Activated CD4-positive, alpha-beta T cell treated with anti-CD3 and anti-CD28 coated beads, Interleukin-10, Interleukin-2, amounts not matched to agents 100 ng/mL and 50 ng/mL, durations not matched to agents 16 hours and 8 hours (primary cell): ENCODE measurements at regions not wholly inside any gene's neighbourhood (a gene's known extent, or its start where the extent isn't known, plus 50 kb on each side); places are given as distances from the start of the nearest gene placed in this dataset.

ENCODE experiments used
- DNase-seq: peaks from one replicate; pipeline ENCODE4 v3.0.0-alpha.2; 2020

DNA sequence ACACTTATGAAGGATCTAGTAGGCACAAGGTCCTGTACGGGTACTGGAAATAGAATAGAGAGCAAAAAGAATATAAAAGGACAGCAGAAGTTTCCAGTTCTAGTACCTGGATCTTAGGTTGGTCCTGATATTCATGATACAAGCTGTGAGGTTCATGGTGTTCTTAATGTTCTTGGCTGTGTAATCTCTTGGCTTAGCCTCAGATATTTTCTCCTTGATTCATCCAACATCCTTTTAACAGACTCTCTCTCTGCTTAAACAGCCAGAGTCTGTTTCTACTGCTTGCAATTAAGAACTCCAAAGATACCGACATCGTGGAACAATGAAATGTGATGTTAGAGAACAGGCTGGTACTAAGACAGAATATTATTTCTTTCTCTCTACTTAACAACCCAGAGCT is 49.9 kb downstream of the CNTN3 start:
- DNase-seq = no peak

DNA sequence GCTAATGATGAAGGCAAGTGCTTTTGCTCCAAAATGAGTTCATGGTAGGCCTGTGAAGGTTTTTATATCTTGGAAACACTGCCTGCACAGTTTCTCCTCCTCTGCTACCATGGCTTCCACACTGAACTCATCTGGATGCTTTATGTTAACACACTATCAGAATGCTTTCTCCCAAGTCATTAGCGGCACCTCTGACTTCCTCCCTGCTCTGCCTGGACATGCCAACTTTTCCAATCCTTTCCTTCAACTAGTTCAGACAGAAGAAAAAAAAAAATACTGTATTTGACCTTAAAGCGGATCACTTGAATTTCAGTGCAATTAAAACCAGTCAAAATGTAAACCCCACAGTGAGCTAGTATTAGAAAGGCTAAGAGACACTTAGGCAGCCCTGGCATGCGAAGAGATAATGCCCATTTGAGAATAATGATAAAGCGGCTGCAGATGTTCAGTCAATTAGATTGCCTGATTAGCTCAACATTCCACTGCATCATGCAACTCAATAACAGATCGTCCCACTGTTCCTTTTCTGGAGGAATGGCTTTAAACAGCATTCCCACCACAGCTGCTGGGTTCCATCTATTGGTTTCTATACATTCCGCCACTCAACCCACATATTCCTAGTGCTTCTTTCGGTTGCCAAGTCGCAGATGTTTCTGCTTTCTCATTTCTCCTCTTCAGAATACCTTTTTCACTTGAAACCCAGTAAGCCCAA is 51.7 kb downstream of the CNTN3 start:
- DNase-seq = no peak

DNA sequence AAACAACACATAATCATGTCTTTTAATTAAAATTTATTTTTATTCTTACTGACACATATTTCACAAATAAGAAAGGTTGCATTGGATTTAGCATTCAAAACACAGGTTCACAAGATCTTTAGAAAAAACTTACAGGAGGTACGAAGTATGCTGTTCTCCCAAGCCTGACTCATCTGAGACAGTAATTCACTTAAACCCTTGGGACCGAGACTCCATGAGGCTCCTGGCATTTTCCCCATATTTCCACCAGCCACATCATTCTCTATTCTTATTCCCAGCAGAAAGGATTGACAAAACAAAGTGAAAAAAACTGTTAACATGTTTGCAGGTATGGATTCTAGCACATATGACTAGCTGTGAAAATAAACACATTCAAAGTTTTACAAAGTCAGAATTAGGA is 52.6 kb downstream of the CNTN3 start:
- no peak for DNase-seq

DNA sequence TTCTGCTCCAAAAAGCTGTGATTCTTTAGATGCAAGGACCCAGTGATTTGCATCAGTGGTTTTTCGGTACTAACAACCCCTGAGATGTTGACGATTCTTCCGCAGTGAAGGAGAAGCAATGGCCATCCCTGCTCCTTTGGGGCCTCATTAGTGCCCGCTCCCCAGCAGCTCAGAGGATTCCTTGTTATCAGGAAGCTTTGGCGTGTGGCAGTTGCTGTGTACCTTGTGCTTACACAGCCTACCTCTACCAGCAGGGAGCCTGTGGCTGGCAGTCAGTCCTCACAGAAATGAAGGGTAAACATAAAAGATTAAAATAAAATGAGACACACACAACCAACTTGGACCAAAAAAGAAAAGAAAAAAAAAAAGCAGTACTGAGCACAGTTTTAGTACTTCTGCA is 55.2 kb downstream of the CNTN3 start:
- DNase-seq = no peak

DNA sequence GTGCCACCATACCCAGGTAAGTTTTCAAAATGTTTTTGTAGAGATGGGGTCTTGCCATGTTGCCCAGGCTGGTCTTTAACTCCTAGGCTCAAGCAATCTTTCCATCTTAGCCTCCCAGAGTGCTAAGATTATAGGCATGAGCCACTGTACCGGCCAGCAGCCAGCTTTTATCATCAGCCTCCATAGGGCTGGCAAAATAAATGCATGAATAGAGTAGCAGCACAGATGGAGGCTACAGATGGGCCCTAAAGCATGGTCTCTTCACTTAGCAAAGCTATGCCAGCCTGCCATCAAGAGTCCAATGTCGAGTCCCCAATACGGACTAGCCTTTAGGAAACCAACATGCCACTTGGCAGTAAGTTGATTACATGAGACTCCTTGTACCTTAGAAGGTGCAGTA is 63.8 kb downstream of the CNTN3 start:
- no peak for DNase-seq

DNA sequence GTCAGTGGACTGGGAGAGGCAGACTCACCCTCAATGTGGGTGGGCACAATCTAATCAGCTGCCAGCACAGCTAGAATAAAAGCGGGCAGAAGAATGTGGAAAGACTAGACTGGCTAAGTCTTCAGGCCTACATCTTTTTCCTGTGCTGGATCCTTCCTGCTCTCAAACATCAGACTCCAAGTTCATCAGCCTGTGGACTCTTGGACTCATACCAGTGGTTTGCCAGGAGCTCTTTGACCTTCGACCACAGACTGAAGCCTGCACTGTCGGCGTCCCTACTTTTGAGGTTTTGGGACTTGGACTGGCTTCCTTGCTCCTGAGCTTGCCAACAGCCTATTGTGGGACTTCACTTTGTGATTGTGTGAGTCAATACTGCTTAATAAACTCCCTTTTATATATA is 68.0 kb downstream of the CNTN3 start:
- no peak for DNase-seq

DNA sequence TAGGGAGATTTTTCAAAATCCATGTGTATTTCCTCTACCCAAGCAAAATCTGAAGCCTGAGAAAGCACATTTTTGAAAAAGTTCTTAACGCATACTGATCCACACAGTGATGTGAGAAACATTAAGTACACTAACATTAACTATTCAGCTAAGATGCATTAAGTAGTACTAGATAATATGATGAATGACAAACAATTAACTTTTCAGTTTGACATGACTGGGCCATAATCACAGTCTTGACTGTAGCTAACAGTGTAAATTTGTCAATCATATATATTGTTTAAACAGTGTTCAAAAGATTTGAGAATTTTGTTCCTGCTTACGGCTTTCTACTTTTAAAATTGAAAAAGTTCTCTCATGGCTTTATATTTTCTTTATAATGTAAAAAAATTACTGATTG is 72.0 kb downstream of the CNTN3 start:
- no peak for DNase-seq

DNA sequence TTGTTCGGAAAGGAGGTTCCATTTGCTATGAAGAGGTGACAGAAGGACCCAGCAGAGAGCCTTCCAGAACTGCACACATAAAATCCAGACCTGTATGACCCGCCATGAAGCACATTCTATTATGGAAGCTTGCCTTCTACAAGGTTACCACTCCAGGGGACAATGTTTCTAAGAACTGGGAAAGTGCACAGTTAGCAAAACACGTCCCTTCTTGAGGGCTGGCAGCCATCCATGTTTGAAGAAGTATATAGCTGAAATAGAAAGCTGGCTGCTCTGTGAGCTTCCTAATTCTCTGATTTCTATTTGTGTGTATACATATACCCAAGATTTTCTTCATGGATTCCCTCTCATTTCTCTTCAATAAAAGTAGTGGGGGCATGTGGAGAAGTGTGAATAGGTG is 74.6 kb downstream of the CNTN3 start:
- no peak for DNase-seq

DNA sequence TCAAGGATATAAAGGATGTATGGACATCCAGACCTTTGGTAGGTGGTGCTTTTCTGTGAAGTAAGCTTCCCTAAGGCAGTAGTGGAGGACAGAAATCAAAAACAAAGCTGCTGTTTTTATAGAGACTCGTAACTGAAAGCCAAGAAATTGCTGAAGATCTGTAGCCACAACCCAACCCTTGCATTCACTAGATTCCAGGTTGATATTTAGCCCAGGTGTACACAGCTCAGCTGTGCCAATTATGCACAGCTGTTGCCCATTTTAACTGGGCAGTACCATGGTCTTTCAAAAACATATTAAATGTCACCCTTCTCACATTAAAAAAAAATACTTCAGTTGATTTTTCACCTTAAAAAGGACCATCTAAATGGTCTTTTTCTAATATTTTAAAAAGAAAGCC is 75.8 kb downstream of the CNTN3 start:
- no peak for DNase-seq

DNA sequence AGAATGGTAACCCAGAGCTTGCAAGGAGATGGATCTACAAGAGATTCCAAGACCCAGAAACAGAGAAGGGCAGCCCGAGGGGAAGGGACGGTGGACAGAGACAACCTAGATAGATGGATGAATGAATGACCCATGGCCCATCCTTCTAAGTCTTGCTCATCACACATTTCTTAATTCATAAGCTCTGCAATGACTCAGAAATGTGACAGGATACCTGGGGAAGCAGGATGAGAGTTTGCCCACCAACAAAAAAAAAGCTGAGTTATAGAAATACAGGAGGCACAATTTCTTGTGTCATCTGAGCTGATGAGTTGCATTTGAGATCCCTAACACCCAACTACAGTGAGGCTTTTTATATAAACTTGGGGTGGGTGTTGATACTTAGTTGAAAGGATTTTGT is 76.6 kb downstream of the CNTN3 start:
- no peak for DNase-seq

DNA sequence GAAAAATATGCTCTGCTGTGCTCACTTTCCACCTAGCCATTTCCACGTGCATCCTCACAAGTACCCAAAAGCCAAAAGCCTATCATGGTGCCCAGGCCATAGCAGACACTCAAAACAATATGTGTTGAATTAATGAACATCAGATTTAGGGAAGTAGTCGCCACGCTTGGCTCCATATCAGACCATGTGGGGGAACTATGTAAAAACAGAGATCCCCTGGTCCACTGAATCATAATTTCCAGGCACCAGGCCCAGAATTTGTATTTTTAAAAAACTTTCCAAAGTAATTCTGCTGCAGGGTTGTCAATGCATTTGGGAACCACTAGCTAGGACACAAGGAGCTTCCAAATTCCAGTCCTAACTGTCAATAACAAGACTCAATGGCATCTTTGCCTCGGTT is 77.3 kb downstream of the CNTN3 start:
- DNase-seq = no peak

DNA sequence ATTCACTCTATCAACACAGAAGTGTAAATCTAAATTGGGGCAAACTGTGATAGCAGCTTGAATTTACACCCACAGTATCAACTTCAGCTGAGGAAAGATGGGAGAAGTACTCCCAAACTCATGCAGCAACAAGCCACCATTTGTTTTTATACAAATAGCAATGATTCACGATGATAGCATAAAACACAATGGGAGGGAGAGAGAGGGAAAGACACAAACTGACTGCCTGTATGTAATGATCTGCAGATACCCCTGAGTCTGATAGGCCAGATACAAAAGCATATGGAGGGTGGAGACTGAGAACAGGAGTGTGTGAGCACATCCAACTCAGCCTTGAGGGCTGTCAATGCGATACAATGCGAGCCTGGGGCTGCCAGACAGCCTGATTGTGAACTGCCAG is 79.2 kb downstream of the CNTN3 start:
- no peak for DNase-seq

DNA sequence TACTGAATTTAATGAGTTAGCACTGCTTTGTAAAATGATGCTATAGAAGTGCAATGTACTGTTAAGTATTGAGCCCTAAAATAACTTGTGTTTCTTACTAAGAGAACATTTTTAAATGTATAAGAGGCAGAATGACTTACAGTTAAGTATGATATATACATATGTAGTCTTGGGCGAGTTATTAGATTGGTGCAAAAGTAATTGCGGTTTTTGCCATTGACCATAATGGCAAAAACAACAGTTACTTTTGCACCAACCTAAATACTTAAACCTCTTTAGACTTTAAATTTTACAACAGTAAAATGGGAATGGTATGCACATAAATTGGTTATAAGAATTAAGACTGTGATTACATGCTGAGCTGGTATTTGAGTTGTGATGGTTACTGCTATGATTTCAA is 79.8 kb downstream of the CNTN3 start:
- DNase-seq = no peak

DNA sequence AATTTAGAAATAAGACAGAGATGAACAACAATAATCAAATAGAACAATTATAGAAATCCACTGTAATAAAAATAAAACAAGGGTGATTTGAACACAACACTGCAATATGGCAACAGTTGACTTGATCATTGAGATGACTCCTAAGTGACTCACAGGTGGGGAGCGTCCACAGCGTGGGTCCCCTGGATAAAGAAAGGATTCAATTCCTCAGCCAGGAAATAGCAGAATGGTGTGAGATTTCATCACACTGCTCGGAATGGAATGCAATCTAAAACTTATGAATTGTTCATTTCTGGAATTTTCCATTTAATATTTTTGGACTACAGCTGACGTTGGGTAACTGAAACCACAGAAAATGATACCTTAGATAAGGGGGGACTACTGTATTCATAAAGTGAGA is 82.0 kb downstream of the CNTN3 start:
- DNase-seq = no peak

DNA sequence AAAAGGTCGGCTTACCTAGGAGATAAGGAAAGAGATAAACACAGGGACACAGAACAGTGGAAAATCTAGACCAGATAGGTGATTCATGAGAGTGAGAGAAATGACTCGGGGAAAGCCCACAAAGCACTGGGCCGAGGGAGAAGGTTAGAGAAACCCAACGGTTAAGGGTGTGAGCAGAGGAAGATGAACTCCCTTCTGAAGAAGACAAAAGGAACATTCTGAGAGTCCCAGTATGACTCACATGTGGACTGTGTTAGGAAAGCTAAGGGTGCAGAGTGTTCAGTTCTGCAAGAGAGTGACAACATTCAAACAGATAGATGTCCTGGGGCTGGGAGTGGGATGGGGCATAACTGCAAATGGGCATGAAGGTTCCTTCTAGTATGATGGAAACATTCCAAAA is 83.0 kb downstream of the CNTN3 start:
- DNase-seq = no peak

DNA sequence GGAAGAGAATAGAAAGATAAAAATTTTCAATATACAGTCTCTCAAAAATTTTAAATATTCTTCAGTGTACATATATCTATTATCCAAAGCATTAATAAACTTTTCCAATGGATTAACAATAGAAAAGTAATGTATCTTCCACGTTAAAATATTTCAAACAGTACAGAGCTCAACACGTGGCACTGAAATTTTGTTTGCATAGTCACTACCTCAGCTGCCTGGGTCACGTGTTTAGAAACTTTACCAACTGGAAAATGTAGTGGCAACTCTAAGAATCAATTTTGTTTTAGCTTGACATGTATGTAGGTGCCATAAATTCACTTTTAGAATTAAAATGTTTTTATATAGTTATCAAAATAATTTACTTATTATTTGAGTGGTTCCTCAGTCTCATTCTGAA is 85.3 kb downstream of the CNTN3 start:
- no peak for DNase-seq

DNA sequence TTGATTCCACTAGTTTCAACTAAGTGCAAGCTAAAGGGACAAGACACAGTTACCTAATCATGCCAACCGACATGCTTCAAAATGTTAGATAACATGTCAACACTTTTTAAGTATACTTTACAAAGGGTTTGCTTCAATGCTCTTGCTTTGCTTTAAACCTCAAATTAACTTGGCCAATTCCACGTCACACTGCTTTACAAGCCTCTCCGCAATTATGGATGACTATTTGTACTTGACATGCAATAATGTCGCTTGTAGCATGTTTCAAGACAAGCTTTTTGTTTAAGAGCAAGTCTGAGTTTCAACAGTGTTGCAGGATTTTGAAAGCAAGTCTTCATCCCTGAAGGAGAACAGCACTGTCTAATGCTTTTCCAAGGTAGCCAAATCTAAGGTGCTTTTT is 86.9 kb downstream of the CNTN3 start:
- no peak for DNase-seq

DNA sequence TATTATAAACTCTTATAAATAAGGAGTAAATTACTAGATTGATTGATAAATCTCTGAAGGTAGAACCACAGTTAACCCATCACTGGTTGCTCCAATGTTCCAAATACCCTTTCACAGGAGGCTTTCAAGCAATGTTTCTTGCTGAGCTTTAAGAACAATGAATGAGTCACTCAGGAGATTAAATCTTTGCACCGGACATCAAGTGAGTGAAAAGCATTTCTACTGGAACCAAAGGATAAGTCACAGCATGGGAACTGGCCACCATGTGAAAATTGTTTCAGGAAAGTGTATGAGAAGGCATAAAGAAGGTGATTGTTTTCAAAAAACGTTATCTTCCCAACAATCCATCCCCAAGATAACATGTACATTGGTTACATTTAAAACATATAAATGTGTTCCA is 90.6 kb downstream of the CNTN3 start:
- no peak for DNase-seq

DNA sequence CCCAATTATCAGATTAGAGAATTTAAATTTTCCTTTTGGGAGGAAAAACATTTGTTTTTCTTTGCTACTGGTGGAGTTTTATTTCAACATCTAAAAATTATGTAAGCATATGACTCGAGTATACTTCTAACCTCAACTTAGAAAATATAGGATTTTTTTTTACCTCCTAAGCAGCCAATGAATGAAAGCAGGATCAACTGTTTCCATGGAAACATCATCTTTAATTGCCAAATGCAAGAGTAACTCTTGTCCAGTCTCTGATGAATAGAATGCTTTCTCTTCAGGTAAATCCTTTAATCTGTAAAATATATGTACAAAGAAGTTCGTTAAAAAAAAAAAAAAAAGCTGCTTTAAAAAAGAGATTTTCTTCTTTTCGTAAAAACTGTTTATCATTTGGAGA is 93.6 kb downstream of the CNTN3 start:
- DNase-seq = no peak

DNA sequence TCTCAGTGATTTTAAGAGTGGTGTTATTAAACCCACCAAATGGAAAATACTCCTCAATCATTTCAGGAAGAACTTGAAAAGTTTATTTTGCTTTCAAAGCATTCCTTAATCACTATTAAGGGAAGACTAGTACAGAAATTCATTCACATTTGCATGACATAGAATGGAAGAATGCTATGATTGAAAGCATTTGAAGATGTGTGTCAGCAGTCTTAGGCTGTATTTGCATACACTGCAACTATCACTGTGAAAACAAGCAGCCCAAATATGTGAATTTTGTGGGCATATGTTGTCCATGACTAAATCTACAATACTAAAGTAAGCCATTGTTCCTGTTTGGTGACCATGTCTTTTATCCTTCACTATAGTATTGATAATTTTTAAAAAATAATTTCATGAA is 95.8 kb downstream of the CNTN3 start:
- DNase-seq = no peak

DNA sequence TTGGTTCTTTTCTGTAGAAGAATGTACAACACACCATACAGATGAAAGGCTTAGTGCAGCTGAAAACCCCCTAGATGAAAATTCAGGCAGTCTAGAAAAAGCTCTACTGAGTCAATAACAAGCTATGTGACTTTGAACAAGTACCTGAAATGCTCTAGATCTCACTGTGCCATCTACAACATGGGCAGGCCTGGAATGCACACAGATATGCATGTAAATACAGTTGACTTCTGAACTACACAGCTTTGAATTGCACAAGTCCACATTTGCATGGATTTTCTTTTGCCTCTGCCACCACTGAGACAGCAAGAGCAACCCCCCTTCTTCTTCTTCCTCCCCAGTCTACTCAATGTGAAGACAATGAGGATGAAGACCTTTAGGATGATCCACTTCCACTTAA is 98.4 kb downstream of the CNTN3 start:
- no peak for DNase-seq

DNA sequence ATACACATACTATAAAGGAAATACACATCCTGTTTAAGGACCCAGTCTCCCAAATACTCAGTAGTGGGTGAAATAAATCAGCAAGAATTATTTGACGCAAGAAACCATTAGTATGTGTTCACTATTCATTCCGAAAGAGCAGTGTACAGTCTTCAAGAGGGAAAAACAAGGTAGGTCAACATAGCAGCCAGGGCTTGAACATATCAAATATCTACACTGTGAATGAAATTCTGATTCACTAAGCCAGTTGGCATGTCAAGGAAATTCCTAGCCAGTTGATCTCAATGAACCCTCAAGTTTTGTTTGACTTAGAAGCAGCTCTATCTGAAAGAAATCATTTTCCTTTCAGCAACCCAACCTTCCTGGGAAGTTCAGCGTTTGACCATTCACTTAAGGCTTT is 99.0 kb downstream of the CNTN3 start:
- no peak for DNase-seq

DNA sequence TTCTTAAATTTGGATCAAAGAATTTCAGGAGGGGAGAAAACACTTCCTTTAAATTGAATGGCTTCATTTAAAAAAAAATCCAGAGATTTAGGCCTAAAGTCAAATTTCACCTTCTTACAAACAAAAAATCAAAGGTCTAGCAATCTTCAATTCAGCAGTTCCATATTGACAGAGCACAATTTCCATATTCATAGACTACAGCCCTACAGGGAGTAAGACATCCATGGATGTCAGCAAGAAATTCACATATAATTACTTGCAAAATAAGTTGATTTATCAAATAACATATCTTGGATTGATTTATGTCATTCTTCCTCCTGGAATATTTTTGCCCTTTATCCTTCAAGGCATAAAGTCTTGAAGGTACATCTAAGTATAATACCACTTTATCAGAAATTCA is 103.4 kb downstream of the CNTN3 start:
- DNase-seq = no peak

DNA sequence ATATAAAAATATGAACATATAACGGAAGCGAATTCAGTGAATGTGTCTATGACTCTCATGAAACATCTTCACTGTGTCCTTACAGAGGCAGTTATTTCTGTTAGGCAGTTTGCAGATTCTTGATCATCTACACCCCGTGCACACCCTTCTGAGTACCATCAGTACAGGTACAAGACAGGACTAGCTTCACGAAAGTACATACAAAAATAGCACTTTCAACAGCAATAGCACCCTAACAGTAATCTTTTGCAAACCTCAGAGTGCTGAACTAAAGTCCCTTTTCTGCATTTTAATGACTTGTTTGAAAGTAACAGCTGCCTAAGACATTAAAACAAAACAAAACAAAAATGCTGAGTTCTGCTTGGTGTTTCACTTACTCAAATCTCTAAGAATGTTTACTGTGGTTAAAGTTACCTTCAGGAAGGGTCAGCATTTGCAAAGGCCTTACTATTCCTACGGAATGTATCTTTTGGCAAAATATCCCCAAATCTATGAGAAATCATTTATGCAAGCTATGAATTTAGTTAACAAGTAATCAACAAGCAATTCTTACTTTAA is 104.1 kb downstream of the CNTN3 start:
- DNase-seq = no peak

DNA sequence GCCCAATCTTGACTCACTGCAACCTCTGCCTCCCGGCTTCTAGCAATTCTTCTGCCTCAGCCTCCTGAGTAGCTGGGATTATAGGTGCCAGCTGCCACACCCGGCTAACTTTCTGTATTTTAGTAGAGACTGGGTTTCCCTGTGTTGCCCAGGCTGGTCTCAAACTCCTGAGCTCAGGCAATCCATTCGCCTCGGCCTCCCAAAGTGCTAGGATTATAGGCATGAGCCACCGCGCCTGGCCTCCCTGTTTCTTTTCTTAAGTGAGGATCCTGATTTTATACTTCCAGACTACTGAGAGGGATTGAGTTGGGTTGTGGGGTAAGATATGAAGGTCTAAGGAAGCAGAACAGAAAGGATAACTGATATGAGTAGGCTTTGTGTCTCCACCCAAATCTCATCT is 106.8 kb downstream of the CNTN3 start:
- DNase-seq = no peak

DNA sequence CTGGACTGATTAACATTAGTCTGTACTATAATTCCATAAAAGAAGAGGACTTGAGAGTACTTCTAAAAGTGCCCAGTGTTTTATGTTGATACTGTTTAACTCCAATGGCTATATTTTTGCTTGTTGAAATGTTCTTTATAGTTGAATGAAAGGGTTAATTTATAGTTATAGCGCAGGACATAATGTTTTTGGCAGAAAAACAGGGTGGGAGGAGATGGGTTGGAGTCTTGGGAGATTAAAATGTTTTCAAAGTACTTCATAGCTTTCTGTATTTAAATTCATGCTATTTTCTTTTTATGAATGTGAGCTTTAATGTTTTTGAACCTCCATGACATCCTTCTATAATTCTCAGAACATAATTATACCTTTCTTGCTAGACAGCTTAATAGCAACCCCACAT is 108.2 kb downstream of the CNTN3 start:
- DNase-seq = no peak
